ENCODE measurements at regions not wholly inside any gene's neighbourhood (a gene's known extent, or its start where the extent isn't known, plus 50 kb on each side); places are given as distances from the start of the nearest gene placed in this dataset.

DNA sequence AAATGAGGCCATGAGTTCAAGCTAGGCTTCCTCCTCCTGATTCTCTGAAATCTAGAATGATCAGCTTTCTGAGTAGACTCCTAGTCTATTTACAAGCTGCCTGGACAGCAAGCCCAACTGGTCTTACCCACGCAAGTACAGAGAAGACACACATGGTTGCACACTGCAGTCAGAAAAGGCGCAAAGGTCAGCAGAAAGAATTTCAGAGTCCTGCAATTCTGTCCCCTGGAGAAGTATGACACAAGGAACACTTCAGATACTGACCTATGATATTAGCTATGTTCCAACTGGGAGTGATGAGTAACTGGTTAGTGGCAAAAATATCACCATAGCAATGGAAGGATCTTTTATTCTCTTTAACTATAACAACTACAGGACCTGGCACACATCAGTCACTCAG lies 336.1 kb upstream of the PKDCC start:
- H3K36me3 ChIP-seq, result no peaks in the 10 kb centered on the region
- no peaks in the 10 kb centered on the region for H3K9me3 ChIP-seq (replicated peaks)
- TF ChIP-seq CTCF (IDR thresholded peaks at IDR 0.05; ENCODE audit: borderline replicate concordance), result no peak
- no peaks in the 10 kb centered on the region for H3K4me1 ChIP-seq
- no peak overlapping the region for H3K4me3 ChIP-seq
- H3K27me3 ChIP-seq (ENCODE audit: low read depth), result no peaks in the 10 kb centered on the region
- intact Hi-C loops (cut with micrococcal nuclease), result no loop called here
- no peak overlapping the region for H3K27ac ChIP-seq (replicated peaks)
- no peak for DNase-seq

DNA sequence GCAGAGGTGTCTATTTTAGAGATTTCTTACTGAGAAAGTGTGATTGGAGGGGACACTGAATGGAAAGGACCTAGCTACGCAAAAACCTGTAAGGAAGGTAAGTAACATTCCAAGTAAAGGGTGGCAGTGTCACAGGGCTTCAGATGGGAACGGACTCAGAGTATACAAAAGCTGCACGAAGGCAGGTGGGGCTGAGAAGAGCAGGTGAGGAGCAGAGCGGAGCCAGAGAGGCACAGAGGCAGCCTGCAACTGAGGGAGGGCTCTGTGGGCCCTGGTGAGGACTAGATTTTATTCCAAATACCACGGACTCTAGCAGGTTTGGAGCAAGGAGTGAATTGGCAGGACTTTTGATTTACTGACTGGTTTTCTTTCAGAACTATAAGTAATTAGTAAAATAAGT lies 331.3 kb upstream of the PKDCC start:
- no peak overlapping the region for H3K27ac ChIP-seq (replicated peaks)
- intact Hi-C loops (cut with micrococcal nuclease), result no loop called here
- no peak overlapping the region for H3K4me3 ChIP-seq
- peaks cover 9% of the 10 kb centered on the region for H3K4me1 ChIP-seq
- no peaks in the 10 kb centered on the region for H3K27me3 ChIP-seq (ENCODE audit: low read depth)
- TF ChIP-seq CTCF (IDR thresholded peaks at IDR 0.05; ENCODE audit: borderline replicate concordance), result no peak
- H3K9me3 ChIP-seq (replicated peaks), result no peaks in the 10 kb centered on the region
- no peak for DNase-seq
- H3K36me3 ChIP-seq, result no peaks in the 10 kb centered on the region

DNA sequence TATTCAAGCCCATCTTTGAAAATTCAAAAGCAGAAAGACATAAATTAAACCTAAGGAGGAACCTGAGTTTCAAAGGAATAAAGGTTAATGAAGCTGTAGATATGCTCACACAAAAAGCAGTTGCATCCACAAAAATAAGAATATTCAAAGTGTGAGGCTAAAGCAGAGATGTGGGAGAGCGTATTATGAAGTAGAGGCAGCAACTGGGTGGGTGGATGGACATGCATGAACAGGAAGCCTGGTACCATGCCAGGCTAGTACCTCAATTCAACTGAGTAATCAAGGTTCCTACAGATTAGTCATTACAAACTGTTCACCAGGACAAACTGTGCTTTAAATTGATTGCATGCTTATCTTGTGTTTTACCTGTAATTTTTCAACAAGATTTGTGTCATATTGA lies 330.0 kb upstream of the PKDCC start:
- Histone ChIP-seq H3K9me3 (replicated peaks) (no peaks in the 10 kb centered on the region), H3K4me3 (no peak overlapping the region), H3K27ac (replicated peaks) (no peak overlapping the region), H3K27me3 (ENCODE audit: low read depth) (no peaks in the 10 kb centered on the region), H3K4me1 (peaks cover 14% of the 10 kb centered on the region), H3K36me3 (no peaks in the 10 kb centered on the region)
- TF ChIP-seq CTCF (IDR thresholded peaks at IDR 0.05; ENCODE audit: borderline replicate concordance), result no peak
- DNase-seq, result no peak
- intact Hi-C loops (cut with micrococcal nuclease), result no loop called here

- H3K27ac ChIP-seq (replicated peaks), result peak overlapping the region; percentile 75
- TF ChIP-seq CTCF (IDR thresholded peaks at IDR 0.05; ENCODE audit: borderline replicate concordance), result no peak
- no peak overlapping the region for H3K4me3 ChIP-seq
- H3K4me1 ChIP-seq, result peaks cover 22% of the 10 kb centered on the region
- H3K9me3 ChIP-seq (replicated peaks), result no peaks in the 10 kb centered on the region
- no peak for DNase-seq
- no peaks in the 10 kb centered on the region for H3K27me3 ChIP-seq (ENCODE audit: low read depth)
- no peaks in the 10 kb centered on the region for H3K36me3 ChIP-seq
- intact Hi-C loops (cut with micrococcal nuclease), result no loop called here
These were observed 329.1 kb upstream of the PKDCC start for GRCh38 chr2:41718705-41719104.

DNA sequence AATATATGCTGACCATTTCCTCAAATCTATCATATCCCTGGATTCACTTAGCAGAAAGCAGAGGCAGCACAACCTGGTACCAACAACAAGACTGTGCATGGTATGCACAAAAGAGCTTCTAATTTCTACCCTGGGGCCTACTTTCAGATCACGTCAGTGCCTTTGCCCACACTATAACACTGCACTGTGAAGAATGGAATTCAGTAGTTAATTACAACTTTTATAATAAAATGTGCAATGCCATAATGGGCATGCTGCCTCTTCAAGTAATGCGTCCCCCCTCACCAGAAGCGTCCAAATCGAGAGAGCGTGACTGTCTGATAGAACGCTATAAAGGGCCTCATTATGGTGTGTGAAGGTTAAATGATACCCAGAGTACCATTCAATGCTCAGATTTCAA lies 328.1 kb upstream of the PKDCC start:
- intact Hi-C loops (cut with micrococcal nuclease), result no loop called here
- Histone ChIP-seq H3K27ac (replicated peaks) (peak overlapping the region; percentile 75), H3K9me3 (replicated peaks) (no peaks in the 10 kb centered on the region), H3K27me3 (ENCODE audit: low read depth) (no peaks in the 10 kb centered on the region), H3K36me3 (no peaks in the 10 kb centered on the region), H3K4me1 (peaks cover 22% of the 10 kb centered on the region), H3K4me3 (no peak overlapping the region)
- DNase-seq, result no peak
- TF ChIP-seq CTCF (IDR thresholded peaks at IDR 0.05; ENCODE audit: borderline replicate concordance), result no peak

Data from left ventricle myocardium inferior (tissue), 1 donor.